B cell (primary cell): ENCODE measurements at regions not wholly inside any gene's neighbourhood (a gene's known extent, or its start where the extent isn't known, plus 50 kb on each side); places are given as distances from the start of the nearest gene placed in this dataset.

Experiments
- ATAC-seq: fragments of 200-7000 bp; cut with Tn5 transposase; one replicate; pipeline ENCODE4 v1.10.0; 2021; ENCODE audit warnings: low read depth, mild to moderate bottlenecking, moderate number of reproducible peaks, moderate library complexity
- CTCF ChIA-PET: fragments of 350-600 bp; sonication (Branson Sonifier 250); formaldehyde crosslinking; loops from one replicate; lab custom pipeline; 2021; ENCODE audit warnings: antibody characterized with exemption, inconsistent platforms; lab: Charles Lee
- POLR2A ChIA-PET: fragments of 350-600 bp; sonication (Branson Sonifier 250); formaldehyde crosslinking; loops from one replicate; lab custom pipeline; 2021; ENCODE audit warnings: antibody characterized with exemption; lab: Charles Lee
- DNase-seq: peaks from one replicate; pipeline ENCODE4 v3.0.0; 2013
- H2AFZ ChIP-seq: 2 replicates; pipeline ENCODE4 v1.6.1; 2012; ENCODE audit warnings: mild to moderate bottlenecking, low read depth, low read length; ENCODE audit not compliant: insufficient read depth, poor library complexity, severe bottlenecking
- H3K27ac ChIP-seq, 2 donors: 1 replicate in 1 of 2; 2 replicates in 1 of 2; pipeline ENCODE4 v1.5.1; 2012 to 2013; ENCODE audit warnings: low read length in 2 of 2, mild to moderate bottlenecking in 2 of 2, moderate library complexity in 1 of 2
- H3K27me3 ChIP-seq, 4 experiments: fragments of 200-600 bp in 1 of 4; sonication (generic) in 1 of 4; replicated peaks in 1 of 4; 1 replicate in 2 of 4; 2 replicates in 2 of 4; pipeline versions ENCODE4 v1.6.1 to v1.7.0; 2013 to 2016; ENCODE audit warnings: low read length in 3 of 4, mild to moderate bottlenecking in 2 of 4, mixed read lengths in 1 of 4, moderate library complexity in 1 of 4; ENCODE audit not compliant: insufficient read depth in 4 of 4, control insufficient read depth in 3 of 4; ENCODE audit errors: control extremely low read depth in 1 of 4
- H3K36me3 ChIP-seq, 2 experiments: replicated peaks in 1 of 2; 1 replicate in 1 of 2; 2 replicates in 1 of 2; pipeline versions ENCODE4 v1.6.1 to v1.7.1; 2013; ENCODE audit warnings: low read length in 1 of 2; ENCODE audit not compliant: insufficient read depth in 2 of 2, control insufficient read depth in 1 of 2; ENCODE audit errors: control extremely low read depth in 1 of 2, extremely low read depth in 1 of 2
- H3K4me1 ChIP-seq, 2 donors: fragments of 200-600 bp in 1 of 2; sonication (generic) in 1 of 2; 1 replicate in 1 of 2; 2 replicates in 1 of 2; pipeline versions ENCODE4 v1.5.1 to v1.6.1; 2013 to 2017; ENCODE audit warnings: low read length in 2 of 2; ENCODE audit not compliant: control insufficient read depth in 2 of 2, insufficient read depth in 2 of 2
- H3K4me2 ChIP-seq: replicated peaks from 2 replicates; pipeline ENCODE3; 2012; ENCODE audit warnings: mild to moderate bottlenecking, low read depth, low read length; ENCODE audit not compliant: poor library complexity, severe bottlenecking
- H3K4me3 ChIP-seq, 5 experiments: fragments of 200-600 bp in 1 of 5; sonication (generic) in 1 of 5; 1 replicate in 3 of 5; 2 replicates in 2 of 5; pipeline versions ENCODE4 v1.5.1 to v1.7.0; 2011 to 2016; ENCODE audit warnings: low read length in 4 of 5, mild to moderate bottlenecking in 4 of 5, low read depth in 2 of 5, control low read depth in 1 of 5, moderate library complexity in 1 of 5; ENCODE audit not compliant: insufficient read depth in 1 of 5; ENCODE audit errors: control extremely low read depth in 1 of 5, extremely low read depth in 1 of 5
- H3K79me2 ChIP-seq: fragments of 200-600 bp; sonication (generic); one replicate; pipeline ENCODE4 v1.6.0; 2016; ENCODE audit warnings: low read length; ENCODE audit not compliant: control insufficient read depth, insufficient read depth
- H3K9ac ChIP-seq: fragments of 200-600 bp; sonication (generic); 2 replicates; pipeline ENCODE4 v1.6.1; 2017; ENCODE audit warnings: mild to moderate bottlenecking, low read length, moderate library complexity
- H3K9me3 ChIP-seq, 3 donors: one replicate each; pipeline versions ENCODE4 v1.6.1 to v1.7.1; 2013; ENCODE audit warnings: low read length in 2 of 3; ENCODE audit not compliant: control insufficient read depth in 2 of 3, insufficient read depth in 1 of 3; ENCODE audit errors: control extremely low read depth in 1 of 3
- H4K20me1 ChIP-seq: 2 replicates; pipeline ENCODE4 v1.6.0; 2012; ENCODE audit warnings: mild to moderate bottlenecking, low read length; ENCODE audit not compliant: insufficient read depth, control insufficient read depth, poor library complexity, severe bottlenecking
- H3K27ac Mint-ChIP-seq: one replicate; pipeline ENCODE4 v1.8.0; 2021; ENCODE audit warnings: mixed read lengths
- H3K27me3 Mint-ChIP-seq: one replicate; pipeline ENCODE4 v1.8.0; 2021; ENCODE audit warnings: mixed read lengths
- H3K4me1 Mint-ChIP-seq: one replicate; pipeline ENCODE4 v1.8.0; 2021; ENCODE audit warnings: mixed read lengths
- H3K4me3 Mint-ChIP-seq: one replicate; pipeline ENCODE4 v1.8.0; 2021; ENCODE audit warnings: mixed read lengths
- H3K9me3 Mint-ChIP-seq: one replicate; pipeline ENCODE4 v1.8.0; 2022; ENCODE audit warnings: mixed read lengths; ENCODE audit not compliant: insufficient read depth
- EZH2 ChIP-seq: IDR thresholded peaks from 2 replicates; pipeline ENCODE4 v1.6.1; 2012; ENCODE audit warnings: borderline replicate concordance, low read depth, mild to moderate bottlenecking, moderate library complexity, low read length; ENCODE audit not compliant: insufficient read depth, poor library complexity, severe bottlenecking
- WGBS: methylation state at CpG from one replicate; pipeline ENCODE4 v1.1.5; 2013; ENCODE audit warnings: missing lambda C conversion rate; ENCODE audit not compliant: insufficient coverage; 5-methylcytosine and 5-hydroxymethylcytosine counted together
- intact Hi-C: fragments of 100-400 bp; cut with micrococcal nuclease; formaldehyde crosslinking; loops from one replicate; pipeline ENCODE4 v1.10.0; 2022
- TF ChIP-seq, protein P1 (sequence below): fragments of 200-600 bp; IDR thresholded peaks from one replicate; pipeline ENCODE4 v1.8.0; 2022; ENCODE audit warnings: antibody characterized with exemption, mild to moderate bottlenecking

DNA sequence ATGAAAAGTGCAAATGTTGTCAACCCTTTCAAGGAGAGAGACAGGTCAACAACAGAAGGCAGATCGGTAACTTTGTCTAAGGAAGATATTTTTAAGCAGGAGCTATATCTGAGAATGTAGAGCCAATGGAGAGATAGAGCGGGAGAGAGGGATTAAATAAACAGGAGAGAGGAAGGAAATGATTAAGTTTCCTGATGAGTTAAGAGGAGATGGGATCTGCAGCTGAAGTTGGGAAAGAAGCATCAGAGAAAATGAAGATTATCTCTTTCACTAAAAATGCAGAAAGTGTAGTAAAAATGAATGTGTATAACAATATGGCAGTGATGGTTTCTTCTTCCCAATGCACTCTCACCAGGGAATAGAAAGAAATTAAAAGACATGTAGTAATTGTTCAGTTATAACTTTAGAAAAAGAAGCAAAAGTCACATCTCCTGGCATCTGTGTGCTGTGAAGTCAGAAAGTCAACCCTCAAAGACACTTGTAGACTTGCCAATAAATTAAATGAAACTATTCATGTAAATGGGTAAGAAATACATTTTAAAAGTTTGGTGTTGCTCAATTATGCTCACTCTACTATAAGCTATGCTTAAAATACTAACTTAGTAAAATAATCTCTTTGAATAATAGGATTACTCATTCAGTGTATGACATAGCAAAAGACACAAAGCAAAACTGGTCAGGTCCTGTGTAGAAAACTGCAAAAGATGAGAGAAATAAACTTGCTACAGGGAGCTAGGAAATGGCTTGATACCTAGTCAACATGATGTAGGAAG lies 264.6 kb downstream of the ZIC4 start:
- no peak overlapping the region for H3K4me3 Mint-ChIP-seq
- no peak overlapping the region for H3K9ac ChIP-seq
- H3K79me2 ChIP-seq, result no peaks in the 10 kb centered on the region
- H4K20me1 ChIP-seq, result no peaks in the 10 kb centered on the region
- H3K27ac Mint-ChIP-seq, result no peak overlapping the region
- H2AFZ ChIP-seq, result no peak overlapping the region
- H3K36me3 ChIP-seq, result no peaks in the 10 kb centered on the region
- H3K4me1 ChIP-seq, result no peaks in the 10 kb centered on the region
- no peak overlapping the region for H3K4me3 ChIP-seq
- no peak for DNase-seq
- H3K4me1 Mint-ChIP-seq, result no peaks in the 10 kb centered on the region
- ChIA-PET CTCF (no interaction called here), POLR2A (no interaction called here)
- no peak overlapping the region for H3K4me2 ChIP-seq
- no peaks in the 10 kb centered on the region for H3K27me3 ChIP-seq
- 100% methylated on average over 2 of the region's 2 CpGs for WGBS
- TF ChIP-seq, protein P1, sequence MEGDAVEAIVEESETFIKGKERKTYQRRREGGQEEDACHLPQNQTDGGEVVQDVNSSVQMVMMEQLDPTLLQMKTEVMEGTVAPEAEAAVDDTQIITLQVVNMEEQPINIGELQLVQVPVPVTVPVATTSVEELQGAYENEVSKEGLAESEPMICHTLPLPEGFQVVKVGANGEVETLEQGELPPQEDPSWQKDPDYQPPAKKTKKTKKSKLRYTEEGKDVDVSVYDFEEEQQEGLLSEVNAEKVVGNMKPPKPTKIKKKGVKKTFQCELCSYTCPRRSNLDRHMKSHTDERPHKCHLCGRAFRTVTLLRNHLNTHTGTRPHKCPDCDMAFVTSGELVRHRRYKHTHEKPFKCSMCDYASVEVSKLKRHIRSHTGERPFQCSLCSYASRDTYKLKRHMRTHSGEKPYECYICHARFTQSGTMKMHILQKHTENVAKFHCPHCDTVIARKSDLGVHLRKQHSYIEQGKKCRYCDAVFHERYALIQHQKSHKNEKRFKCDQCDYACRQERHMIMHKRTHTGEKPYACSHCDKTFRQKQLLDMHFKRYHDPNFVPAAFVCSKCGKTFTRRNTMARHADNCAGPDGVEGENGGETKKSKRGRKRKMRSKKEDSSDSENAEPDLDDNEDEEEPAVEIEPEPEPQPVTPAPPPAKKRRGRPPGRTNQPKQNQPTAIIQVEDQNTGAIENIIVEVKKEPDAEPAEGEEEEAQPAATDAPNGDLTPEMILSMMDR, result no peak
- no peak for TF ChIP-seq EZH2
- intact Hi-C loops, result no loop called here
- ATAC-seq, result no peak
- H3K27ac ChIP-seq, result no peak overlapping the region
- no peaks in the 10 kb centered on the region for H3K27me3 Mint-ChIP-seq
- H3K9me3 Mint-ChIP-seq, result no peaks in the 10 kb centered on the region
- no peaks in the 10 kb centered on the region for H3K9me3 ChIP-seq

DNA sequence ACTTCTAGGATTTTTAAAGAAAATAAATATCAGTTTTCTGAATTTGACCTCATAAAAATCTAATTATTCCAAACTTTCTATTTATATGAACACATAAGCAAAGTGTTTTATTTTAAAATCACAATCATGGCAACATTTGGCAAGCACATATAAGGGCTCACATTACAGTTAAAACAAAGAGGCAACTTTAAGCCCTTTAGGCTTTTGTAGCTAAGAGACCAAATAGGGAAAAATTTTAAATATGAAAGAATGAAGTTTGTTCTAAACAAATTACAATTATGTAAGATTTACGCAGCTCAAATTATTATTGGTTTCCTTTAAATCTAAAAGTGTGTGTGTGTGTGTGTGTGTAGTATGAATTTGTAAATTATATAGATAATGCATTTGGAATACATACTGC lies 267.0 kb downstream of the ZIC4 start:
- DNase-seq (no peak), ATAC-seq (no peak)
- Mint-ChIP-seq H3K4me3 (no peak overlapping the region), H3K9me3 (no peaks in the 10 kb centered on the region), H3K27ac (no peak overlapping the region), H3K4me1 (no peaks in the 10 kb centered on the region), H3K27me3 (no peaks in the 10 kb centered on the region)
- intact Hi-C loops, result no loop called here
- TF ChIP-seq, protein P1, result no peak
- no peak for TF ChIP-seq EZH2
- Histone ChIP-seq H3K79me2 (no peaks in the 10 kb centered on the region), H3K9ac (no peak overlapping the region), H3K4me3 (no peak overlapping the region), H3K27ac (no peak overlapping the region), H3K9me3 (peaks cover 0 to 6% (median 0%) of the 10 kb centered on the region in 3 donors), H3K36me3 (no peaks in the 10 kb centered on the region), H3K4me1 (no peaks in the 10 kb centered on the region), H3K27me3 (no peaks in the 10 kb centered on the region), H4K20me1 (no peaks in the 10 kb centered on the region), H3K4me2 (no peak overlapping the region), H2AFZ (no peak overlapping the region)
- no CpG with 5 or more reads among the region's 1 CpG for WGBS
- ChIA-PET CTCF (no interaction called here), POLR2A (no interaction called here)
